Jurkat, Clone E6-1 (cell line): ENCODE measurements at regions not wholly inside any gene's neighbourhood (a gene's known extent, or its start where the extent isn't known, plus 50 kb on each side); places are given as distances from the start of the nearest gene placed in this dataset.
"Not testable (repeated sequence)": the region's sequence is repeated elsewhere in the genome, so short reads cannot be mapped to it uniquely, and the experiment has no call there.

Experiments
- DNase-seq: peaks from one replicate; pipeline ENCODE4 v3.0.0-alpha.2; 2011; ENCODE audit warnings: low read depth, low spot score
- H3K4me3 ChIP-seq: 2 replicates; pipeline ENCODE4 v1.5.1; 2011; ENCODE audit warnings: mild to moderate bottlenecking, low read length, control low read depth, moderate library complexity

DNA sequence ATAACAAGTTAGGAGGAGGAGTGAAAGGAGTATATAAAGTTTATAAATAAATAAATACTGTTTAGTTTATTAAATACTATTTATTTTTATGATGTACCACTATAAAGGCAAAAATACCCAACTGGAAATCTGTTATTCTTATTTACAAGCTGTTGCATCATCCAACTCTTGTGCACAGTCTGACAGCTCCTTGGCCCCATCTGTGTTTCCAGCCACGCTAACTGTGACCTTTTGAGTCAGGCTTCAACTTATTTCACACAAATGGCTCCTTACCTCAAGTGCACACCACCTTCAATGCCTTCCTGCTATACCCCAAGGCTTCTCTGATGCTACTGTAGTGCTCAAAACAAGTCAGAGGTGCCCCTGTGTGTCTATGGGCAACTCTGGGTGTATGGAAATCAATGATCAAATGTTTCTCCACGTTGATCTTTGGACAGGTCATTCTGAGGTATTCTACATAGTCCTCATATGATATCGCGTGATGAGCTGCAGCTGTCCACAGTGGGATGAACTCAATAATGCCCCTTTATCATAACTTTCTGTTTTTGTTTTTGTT lies 303.2 kb upstream of the GRAMD2B start:
- DNase-seq, result no peak

DNA sequence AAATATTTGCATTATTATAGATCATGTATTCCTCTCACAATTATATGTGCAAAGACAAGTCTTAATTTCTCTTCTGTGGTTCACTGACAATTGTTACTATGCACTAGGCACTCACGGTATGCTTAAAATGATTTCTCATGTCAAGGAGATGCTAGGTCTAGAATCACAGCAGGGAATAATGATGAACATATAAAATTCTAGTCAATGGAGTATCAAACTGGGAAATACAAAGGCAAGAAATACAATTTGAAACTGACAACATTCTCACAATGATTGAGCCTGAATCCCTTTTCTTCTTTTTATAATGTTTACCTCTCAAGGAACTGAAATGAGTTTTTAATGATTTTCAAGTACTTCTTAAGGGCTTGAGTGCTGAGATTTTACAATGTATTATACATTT lies 302.3 kb upstream of the GRAMD2B start:
- no peak overlapping the region for H3K4me3 ChIP-seq
- no peak for DNase-seq

More for the DNA sequence above, 303.2 kb upstream of the GRAMD2B start:
- H3K4me3 ChIP-seq, result no peak overlapping the region

DNA sequence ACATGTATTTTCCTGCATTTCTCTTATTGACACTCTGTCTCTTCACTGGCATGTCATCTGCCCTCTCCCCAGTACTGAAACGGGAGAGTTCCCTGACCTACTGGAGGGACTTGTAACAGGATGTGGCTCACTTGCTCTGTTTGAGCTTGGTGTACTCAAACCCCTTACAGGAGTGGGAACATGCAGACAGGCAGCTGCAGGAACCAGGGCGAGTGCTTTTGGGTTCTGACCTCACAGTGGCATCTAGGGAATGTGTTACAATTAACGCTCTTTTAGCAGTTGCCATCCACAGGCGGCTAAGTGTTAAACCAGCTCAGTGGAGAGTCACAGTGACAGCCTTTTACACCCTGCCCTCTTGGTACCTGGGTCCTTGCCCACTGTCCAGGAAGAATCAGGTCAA lies 300.3 kb upstream of the GRAMD2B start:
- no peak overlapping the region for H3K4me3 ChIP-seq
- peak; percentile 4 for DNase-seq

DNA sequence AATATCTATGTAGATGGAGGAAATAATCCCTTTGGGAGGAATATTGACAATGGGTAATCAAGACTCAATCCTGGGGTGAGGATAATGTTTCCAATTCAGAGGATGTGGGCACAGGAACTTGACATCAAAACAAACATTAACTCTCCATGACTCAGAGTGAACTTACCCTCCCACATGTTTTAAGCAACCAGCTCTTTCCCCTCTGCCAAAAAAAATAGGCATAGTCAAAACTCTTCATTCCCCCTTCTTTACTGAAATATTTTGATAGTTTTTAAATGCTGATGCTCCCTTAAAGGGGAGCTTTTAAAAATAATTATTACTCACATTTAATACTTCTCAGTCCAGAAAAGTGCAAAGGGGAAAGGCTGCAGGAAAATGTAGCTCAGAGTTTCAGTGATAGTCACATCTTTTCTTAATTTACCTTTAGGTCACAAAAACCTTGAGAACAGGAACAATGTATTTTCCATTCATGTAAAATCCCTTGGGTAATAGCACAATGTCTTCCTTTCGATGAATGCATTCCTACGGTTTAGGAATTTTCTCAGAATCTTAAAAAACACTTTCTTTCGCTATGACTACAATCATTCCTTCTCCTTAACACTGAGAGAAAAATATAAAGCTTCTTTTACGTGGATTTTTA lies 298.4 kb upstream of the GRAMD2B start:
- DNase-seq, result no peak
- H3K4me3 ChIP-seq, result no peak overlapping the region

DNA sequence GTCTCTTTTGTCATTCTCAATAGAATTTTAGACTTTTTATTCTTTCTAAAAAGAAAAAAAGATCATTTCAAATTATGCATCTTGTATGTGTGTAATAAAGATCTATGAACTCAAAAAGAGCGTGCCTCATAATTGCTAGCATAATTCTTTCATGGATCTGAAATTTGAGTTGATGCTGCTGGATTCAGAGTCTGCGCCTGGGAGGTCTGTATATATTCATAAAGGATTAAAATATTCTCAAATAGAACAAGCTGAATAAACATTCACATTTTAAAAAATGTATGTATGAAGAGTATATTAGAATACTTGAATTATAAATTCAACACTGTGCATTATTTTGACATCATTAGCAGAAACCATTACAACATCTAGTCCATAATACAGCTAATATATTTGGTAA lies 297.8 kb upstream of the GRAMD2B start:
- DNase-seq, result no peak
- no peak overlapping the region for H3K4me3 ChIP-seq

DNA sequence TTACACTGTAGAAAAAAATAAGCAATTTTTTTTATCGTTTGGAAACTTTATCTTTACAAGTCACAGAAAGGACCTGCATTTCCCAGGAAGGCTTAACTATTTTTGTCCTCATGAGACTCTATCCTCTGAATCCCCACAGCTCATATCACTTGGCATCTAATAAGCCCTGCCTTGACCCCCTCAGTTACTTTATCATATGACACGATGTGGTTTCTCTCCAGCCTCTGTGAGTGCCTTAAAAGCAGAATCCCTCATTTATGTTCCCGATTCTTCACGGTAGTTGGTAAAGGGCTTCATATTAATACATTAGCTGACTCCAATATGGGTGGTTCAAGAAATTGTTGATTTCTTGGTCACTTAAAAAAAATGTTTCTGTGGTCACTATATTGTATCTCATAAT lies 296.6 kb upstream of the GRAMD2B start:
- H3K4me3 ChIP-seq, result no peak overlapping the region
- DNase-seq, result no peak

DNA sequence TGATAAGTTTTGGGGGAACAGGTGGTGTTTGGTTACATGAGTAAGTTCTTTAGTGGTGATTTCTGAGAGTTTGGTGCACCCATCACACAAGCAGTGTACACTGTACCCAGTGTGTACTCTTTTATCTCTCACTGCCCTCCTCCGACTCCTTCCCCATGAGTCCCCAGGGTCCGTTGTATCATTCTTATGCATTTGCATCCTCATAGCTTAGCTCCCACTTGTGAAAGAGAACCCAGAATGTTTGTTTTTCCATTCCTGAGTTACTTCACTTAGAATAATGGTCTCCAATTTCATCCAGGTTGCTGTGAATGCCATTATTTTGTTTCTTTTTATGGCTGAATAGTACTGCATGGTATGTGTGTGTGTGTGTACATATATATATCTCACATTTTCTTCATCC lies 295.8 kb upstream of the GRAMD2B start:
- DNase-seq, result not testable (repeated sequence)

DNA sequence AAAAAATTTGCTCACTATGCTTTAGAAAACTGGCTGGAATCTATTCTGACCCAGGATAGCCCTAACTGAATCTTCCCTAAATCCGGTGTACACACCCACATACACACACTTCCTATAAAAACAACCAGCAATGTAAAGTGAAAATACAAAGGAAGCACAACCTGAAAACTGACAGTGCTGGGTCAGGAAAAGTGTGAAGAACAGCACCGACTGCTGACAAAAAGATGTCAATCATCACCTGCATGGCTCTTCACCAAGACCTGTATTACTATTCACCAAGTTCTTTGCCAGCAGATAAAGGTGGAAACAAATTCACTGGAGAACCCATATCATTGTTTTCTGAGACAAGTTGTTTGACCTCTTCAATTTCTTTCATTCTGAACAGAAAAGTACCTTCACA lies 293.8 kb upstream of the GRAMD2B start:
- DNase-seq, result no peak
- no peak overlapping the region for H3K4me3 ChIP-seq

More for the DNA sequence above, 295.8 kb upstream of the GRAMD2B start:
- not testable (repeated sequence) for H3K4me3 ChIP-seq

DNA sequence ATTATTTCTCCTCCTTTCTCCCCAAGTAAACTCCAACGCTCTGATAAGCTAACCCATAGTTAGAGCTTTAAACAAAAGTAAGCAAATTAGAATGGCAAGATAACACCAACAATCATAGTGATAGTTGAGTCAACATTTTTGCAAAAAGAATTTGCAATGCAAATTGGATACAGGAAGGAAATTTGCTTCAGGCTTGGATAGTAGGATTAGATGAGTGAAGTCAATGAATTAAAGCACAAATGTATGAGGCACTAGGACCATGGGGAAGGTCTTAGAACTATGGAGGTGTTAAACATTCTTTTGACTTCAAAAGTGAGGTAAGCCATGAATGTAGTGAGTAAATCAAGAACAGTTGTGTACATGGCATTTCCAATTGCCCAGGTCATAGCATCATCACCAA lies 289.8 kb upstream of the GRAMD2B start:
- H3K4me3 ChIP-seq, result no peak overlapping the region
- DNase-seq, result no peak

DNA sequence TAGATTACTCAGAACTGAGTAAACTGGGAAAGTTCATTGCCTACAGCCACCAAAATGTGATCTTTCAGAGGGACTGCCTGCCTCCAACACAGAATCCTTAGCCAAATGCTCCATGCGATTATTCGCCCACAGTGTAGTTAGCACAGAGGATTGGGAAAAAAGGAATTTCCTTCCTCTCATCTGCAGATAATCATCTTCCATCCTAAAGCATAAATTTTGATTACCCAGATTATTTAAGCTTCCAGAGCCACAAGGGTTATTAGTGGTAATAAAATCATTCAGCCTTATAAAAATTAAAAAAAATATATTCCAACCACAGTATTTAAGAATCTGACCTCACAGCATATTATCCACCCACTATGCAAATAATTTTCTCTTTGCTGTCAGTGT lies 285.3 kb upstream of the GRAMD2B start:
- H3K4me3 ChIP-seq, result no peak overlapping the region
- DNase-seq, result no peak

DNA sequence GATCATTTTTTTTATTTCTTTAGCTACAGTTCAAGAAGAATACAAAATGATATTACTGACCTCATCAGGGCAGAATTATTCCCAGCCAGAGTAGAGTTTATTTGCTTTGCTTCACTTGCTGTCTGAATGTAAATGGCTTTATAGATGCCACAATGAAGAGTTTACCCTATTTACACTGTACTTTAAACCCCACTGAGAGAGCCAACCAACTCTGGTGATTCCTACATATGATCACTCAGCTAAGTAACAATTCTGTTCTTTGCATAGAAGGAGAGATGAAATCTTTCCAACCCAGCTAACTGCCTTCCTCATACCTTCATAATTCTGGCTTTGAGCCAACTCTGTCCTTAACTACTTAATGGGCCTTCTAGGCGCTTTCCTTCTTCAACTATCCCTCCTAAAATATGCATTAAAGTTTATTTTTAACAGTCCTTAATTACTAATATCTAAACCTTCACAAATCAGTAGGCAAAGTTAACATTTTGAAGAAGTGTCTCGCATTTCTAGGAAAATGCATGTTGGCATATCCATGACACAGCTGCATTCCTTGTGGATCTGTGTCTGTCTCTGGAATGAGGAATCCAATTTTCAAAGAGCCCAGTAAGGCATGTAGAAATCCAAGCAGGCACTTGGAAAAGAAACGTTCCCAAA lies 284.8 kb upstream of the GRAMD2B start:
- H3K4me3 ChIP-seq, result no peak overlapping the region
- no peak for DNase-seq

DNA sequence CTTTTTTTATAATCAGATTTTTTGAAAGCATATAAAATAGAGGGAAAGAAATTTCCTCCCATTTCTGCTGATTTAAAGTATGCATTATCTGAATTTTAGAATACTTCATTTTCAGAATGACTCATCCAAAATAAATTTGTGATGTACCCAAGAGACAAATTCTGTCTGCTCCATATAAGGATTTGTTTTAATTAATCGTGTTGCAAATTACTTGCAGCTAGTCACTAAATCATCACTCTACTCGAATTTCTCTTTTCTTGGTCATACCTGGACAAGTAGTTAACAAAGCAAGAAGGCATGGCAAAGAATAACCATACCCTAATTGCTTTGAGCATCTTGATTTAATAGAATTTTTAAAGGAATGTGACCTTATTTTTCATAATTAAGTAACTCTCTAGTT lies 284.1 kb upstream of the GRAMD2B start:
- no peak for DNase-seq
- H3K4me3 ChIP-seq, result no peak overlapping the region

DNA sequence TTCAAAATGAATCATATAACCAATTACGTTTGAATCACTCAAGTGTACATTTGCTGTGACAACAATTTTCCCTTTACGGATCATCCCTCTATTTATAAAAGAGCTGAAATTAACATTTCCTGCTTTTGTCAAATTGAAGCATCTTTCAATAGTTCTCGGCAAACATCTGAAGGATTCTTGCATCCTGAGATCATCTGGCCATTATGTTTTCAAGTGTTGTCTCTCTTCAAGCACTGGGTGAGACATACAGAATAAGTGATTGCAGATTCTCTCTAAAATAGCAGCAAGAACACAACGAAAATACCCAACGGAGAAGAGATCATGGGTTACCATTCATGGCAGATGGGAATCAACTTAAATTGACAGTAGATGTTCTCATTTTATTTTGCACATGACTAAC lies 283.4 kb upstream of the GRAMD2B start:
- DNase-seq, result no peak
- H3K4me3 ChIP-seq, result no peak overlapping the region

DNA sequence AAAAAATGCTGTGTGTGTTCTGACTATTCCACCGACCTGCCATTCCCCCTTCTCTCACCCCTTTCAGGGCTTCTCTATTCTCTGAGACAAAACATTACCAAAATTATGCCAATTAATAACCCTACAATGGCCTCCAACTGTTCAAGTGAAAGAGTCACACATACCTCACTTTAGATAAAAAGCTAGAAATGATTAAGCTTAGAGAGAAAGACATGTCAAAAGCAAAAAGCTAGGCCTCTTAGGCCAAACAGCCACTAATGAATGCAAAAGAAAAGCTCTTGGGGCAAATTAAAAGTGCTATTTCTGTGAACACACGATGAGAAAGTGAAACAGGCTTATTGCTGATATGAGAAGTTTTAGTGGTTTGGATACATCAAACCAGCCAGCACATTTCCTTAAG lies 279.6 kb upstream of the GRAMD2B start:
- DNase-seq, result no peak
- no peak overlapping the region for H3K4me3 ChIP-seq

DNA sequence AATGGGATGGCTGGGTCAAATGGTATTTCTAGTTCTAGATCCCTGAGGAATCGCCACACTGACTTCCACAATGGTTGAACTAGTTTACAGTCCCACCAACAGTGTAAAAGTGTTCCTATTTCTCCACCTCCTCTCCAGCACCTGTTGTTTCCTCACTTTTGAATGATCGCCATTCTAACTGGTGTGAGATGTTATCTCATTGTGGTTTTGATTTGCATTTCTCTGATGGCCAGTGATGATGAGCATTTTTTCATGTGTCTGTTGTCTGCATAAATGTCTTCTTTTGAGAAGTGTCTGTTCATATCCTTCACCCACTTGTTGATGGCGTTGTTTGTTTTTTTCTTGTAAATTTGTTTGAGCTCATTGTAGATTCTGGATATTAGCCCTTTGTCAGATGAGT lies 272.9 kb upstream of the GRAMD2B start:
- not testable (repeated sequence) for DNase-seq, H3K4me3 ChIP-seq

DNA sequence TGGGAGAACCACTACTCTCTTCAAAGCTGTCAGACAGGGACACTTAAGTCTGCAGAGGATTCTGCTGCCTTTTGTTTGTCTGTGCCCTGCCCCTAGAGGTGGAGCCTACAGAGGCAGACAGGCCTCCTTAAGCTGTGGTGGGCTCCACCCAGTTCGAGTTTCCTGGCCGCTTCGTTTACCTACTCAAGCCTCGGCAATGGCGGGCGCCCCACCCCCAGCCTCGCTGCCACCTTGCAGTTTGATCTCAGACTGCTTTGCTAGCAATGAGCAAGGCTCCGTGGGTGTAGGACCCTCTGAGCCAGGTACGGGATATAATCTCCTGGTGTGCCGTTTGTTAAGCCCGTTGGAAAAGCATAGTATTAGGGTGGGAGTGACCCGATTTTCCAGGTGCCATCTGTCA lies 267.9 kb upstream of the GRAMD2B start:
- DNase-seq, result peak; percentile 17
- H3K4me3 ChIP-seq, result not testable (repeated sequence)

DNA sequence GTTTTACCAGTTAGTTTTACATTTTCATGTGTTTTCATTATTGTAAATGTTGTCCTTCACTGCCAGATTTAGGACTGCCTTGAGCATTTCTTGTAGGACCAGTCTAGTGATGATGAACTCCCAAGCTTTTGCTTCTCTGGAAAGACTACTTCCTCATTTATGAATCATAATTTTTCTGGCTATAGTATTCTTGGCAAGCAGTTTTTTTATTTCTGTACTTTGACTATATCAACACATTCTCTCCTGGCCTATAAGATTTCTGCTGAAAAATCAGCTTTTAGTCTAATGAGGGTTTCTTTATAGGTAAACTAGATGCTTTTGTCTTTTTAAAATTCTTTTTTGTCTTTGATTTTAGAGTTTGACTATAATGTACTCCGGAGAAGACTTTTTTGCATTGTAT lies 256.8 kb upstream of the GRAMD2B start:
- no peak for DNase-seq
- no peak overlapping the region for H3K4me3 ChIP-seq

DNA sequence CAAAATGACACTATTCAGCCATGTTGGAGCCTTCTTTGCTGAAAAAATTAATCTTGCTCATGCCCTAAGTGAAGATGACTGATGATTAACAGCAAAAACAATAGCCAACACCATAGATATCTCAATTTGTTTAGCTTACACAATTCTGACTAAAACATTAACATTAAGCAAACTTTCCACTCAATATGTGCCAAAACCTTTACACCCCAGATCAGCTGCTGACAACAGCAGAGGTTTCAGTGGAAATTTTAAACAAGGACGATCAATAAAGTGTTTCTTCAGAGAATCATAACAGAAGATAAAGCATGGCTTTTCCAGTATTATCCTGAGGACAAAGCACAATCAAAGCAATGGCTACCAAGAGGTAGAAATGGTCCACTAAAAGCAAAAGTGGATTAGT lies 254.4 kb upstream of the GRAMD2B start:
- H3K4me3 ChIP-seq, result no peak overlapping the region
- DNase-seq, result no peak

DNA sequence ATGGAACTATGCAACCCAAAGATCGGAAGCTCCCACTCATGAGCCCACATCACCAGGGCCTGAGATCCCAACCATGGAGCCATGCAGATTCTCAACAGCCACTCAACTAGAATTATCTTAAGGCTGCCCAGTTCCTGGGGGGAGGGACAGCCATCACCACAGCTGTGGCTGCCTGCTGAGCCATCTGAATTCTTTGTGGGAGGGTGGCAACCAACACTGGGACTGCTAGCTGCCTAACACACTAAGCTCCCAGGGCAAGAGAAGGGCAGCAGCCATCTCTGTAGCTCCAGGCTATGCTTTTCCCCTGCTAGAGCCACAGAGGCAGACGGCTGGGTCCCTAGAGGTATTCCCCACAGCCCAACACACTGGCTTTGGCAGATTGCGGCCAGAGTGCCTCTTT lies 251.3 kb upstream of the GRAMD2B start:
- DNase-seq, result no peak

DNA sequence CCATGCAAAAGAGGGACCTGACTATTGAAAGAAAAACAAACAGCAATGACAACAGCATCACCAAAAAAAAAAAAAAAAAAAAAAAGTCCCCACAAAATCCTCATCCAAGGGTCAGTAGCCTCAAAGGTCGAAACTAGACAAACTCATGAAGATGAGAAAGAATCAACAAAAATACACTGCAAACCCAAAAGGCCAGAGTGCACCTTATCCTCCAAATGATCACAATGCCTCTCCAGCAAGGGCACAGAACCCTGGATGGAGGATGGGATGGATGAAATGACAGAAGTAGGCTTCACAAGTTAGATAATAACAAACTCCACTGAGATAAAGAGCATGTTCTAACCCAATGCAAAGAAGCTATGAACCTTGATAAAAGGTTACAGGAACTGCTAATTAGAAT lies 250.4 kb upstream of the GRAMD2B start:
- no peak for DNase-seq
- H3K4me3 ChIP-seq, result no peak overlapping the region

More for the DNA sequence above, 251.3 kb upstream of the GRAMD2B start:
- H3K4me3 ChIP-seq, result no peak overlapping the region

DNA sequence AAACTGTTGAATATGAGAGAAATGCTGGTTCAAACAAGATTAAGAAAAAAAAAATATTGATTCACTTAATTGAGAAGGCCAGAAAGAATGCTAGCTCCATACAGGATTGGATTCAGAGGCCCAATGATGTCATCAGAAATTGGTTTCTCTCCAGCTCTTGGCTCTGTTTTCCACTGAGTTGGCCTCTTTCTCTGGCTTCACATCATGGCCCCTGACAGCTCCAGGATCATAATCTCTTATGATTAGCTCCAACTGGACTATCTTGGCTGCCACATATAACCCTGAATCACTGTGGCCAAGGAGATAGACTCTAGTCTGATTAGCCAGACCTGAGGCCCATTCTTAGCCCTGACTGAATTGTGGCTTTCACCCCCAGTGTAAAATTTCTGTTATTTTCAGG lies 244.7 kb upstream of the GRAMD2B start:
- no peak for DNase-seq
- no peak overlapping the region for H3K4me3 ChIP-seq
